PC-3 (cell line): ENCODE measurements at regions not wholly inside any gene's neighbourhood (a gene's known extent, or its start where the extent isn't known, plus 50 kb on each side); places are given as distances from the start of the nearest gene placed in this dataset.

Experiments used
- ATAC-seq: fragments of 200-7000 bp; cut with Tn5 transposase; 2 replicates; pipeline ENCODE4 v1.9.1; 2020; ENCODE audit warnings: mild to moderate bottlenecking, moderate library complexity
- BruUV-seq: library from RNA; stranded (reverse); fragments of 400-500 nt; replicated peaks from 2 replicates; lab custom pipeline; 2021; lab: Mats Ljungman, UMichigan
- CTCF ChIA-PET: fragments of 300-600 bp; sonication (Branson Sonifier 250); formaldehyde crosslinking; loops from one replicate; lab custom pipeline; 2022; ENCODE audit warnings: antibody characterized with exemption; lab: Charles Lee
- POLR2A ChIA-PET: fragments of 300-600 bp; sonication (Branson Sonifier 250); formaldehyde crosslinking; loops from one replicate; lab custom pipeline; 2022; ENCODE audit warnings: antibody characterized with exemption; ENCODE audit not compliant: unreplicated experiment; lab: Charles Lee
- DNase-seq: peaks from one replicate; pipeline ENCODE4 v3.0.0-alpha.2; 2015
- H2AFZ ChIP-seq: fragments of 300-600 bp; sonication (generic); 2 replicates; pipeline ENCODE4 v1.6.0; 2016; ENCODE audit warnings: antibody characterized with exemption, low read length
- H3F3A ChIP-seq: fragments of 300-600 bp; sonication (generic); one replicate; pipeline ENCODE4 v1.6.0; 2017; ENCODE audit warnings: antibody characterized with exemption, low read length, control low read depth, mild to moderate bottlenecking; ENCODE audit not compliant: unreplicated experiment
- H3K27ac ChIP-seq: fragments of 300-600 bp; sonication (generic); 2 replicates; pipeline ENCODE4 v1.5.1; 2016; ENCODE audit warnings: mild to moderate bottlenecking, low read length
- H3K27me3 ChIP-seq: fragments of 300-600 bp; sonication (generic); 2 replicates; pipeline ENCODE4 v1.6.1; 2016; ENCODE audit warnings: low read length, mixed read lengths
- H3K36me3 ChIP-seq: fragments of 300-600 bp; sonication (generic); 2 replicates; pipeline ENCODE4 v1.6.1; 2016; ENCODE audit warnings: low read depth, mixed run types, low read length, mixed read lengths
- H3K4me1 ChIP-seq: fragments of 300-600 bp; sonication (generic); 2 replicates; pipeline ENCODE4 v1.5.1; 2016; ENCODE audit warnings: low read length; ENCODE audit not compliant: insufficient read depth
- H3K4me2 ChIP-seq: fragments of 300-600 bp; sonication (generic); 2 replicates; pipeline ENCODE4 v1.6.0; 2016; ENCODE audit warnings: low read length
- H3K4me3 ChIP-seq: fragments of 300-600 bp; sonication (generic); 2 replicates; pipeline ENCODE4 v1.5.1; 2016; ENCODE audit warnings: mild to moderate bottlenecking, low read length, mixed read lengths
- H3K79me2 ChIP-seq: fragments of 300-600 bp; sonication (generic); 2 replicates; pipeline ENCODE4 v1.6.1; 2017; ENCODE audit warnings: low read length, mixed read lengths
- H3K9ac ChIP-seq: fragments of 300-600 bp; sonication (generic); 2 replicates; pipeline ENCODE4 v1.6.0; 2016; ENCODE audit warnings: mild to moderate bottlenecking, low read length
- H3K9me2 ChIP-seq: fragments of 300-600 bp; sonication (generic); replicated peaks from 2 replicates; pipeline ENCODE4 v1.6.1; 2016; ENCODE audit warnings: mixed run types, low read length, mixed read lengths
- H3K9me3 ChIP-seq: fragments of 300-600 bp; sonication (generic); 2 replicates; pipeline ENCODE4 v1.6.1; 2016; ENCODE audit warnings: low read length, mixed read lengths
- H4K20me1 ChIP-seq: fragments of 300-600 bp; sonication (generic); 2 replicates; pipeline ENCODE4 v1.6.1; 2016; ENCODE audit warnings: low read length, mixed read lengths
- EZH2 ChIP-seq: fragments of 300-600 bp; sonication (generic); IDR thresholded peaks from one replicate; pipeline ENCODE4 v1.6.1; 2017; ENCODE audit warnings: antibody characterized with exemption, mild to moderate bottlenecking, low read length; ENCODE audit not compliant: unreplicated experiment
- EZH2phosphoT487 ChIP-seq: fragments of 300-600 bp; sonication (generic); IDR thresholded peaks from 2 replicates; pipeline ENCODE4 v1.6.1; 2018; ENCODE audit warnings: mild to moderate bottlenecking, antibody characterized with exemption, low read length, borderline replicate concordance
- intact Hi-C: fragments of 100-400 bp; cut with micrococcal nuclease; formaldehyde crosslinking; loops from 2 replicates; pipeline ENCODE4 v1.9.0; 2023
- TF ChIP-seq, protein P1 (sequence below): fragments of 300-600 bp; sonication (generic); conservative IDR thresholded peaks from 2 replicates; pipeline ENCODE4 v1.5.1; 2017; ENCODE audit warnings: antibody characterized with exemption, low read depth, mild to moderate bottlenecking, low read length

DNA sequence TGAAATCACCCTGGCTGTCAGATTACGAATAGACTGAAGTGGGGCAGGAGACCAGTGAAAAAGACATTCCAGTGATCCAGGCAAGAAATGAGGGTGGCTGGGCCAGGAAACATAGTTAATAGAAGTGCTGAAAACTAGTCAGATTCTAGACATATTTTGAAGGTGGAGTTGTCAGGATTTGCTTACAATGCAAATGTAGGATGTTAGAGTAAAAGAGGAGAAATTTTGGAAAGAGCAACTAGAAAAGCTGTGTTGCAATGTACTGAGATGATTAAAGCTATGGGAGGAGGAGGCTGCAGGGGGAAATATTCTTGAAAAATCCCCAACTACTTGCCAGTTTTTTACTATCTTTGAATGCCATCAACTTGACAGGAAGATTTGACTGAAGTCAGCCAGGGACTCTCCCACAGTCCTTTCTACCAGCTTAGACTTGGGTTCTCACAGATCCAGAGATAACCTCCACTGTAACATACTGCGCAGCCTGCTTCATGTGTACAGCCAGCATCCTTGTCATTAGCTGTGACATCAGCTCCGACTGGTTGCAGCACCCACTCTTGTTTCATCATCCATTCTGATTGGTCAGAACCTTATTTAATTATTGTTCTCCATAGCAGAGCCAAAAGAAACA is 109.7 kb downstream of the TSEN15 start:
- no peak overlapping the region for H2AFZ ChIP-seq
- no peak for DNase-seq
- TF ChIP-seq, protein P1, sequence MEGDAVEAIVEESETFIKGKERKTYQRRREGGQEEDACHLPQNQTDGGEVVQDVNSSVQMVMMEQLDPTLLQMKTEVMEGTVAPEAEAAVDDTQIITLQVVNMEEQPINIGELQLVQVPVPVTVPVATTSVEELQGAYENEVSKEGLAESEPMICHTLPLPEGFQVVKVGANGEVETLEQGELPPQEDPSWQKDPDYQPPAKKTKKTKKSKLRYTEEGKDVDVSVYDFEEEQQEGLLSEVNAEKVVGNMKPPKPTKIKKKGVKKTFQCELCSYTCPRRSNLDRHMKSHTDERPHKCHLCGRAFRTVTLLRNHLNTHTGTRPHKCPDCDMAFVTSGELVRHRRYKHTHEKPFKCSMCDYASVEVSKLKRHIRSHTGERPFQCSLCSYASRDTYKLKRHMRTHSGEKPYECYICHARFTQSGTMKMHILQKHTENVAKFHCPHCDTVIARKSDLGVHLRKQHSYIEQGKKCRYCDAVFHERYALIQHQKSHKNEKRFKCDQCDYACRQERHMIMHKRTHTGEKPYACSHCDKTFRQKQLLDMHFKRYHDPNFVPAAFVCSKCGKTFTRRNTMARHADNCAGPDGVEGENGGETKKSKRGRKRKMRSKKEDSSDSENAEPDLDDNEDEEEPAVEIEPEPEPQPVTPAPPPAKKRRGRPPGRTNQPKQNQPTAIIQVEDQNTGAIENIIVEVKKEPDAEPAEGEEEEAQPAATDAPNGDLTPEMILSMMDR = no peak
- TF ChIP-seq EZH2phosphoT487 (no peak), EZH2 (no peak)
- intact Hi-C loops = no loop called here
- H3K4me3 ChIP-seq = no peak overlapping the region
- no TSS peak for BruUV-seq
- H3K9me2 ChIP-seq = no peaks in the 10 kb centered on the region
- no peak overlapping the region for H3K4me2 ChIP-seq
- no peak for ATAC-seq
- H3K27ac ChIP-seq = no peak overlapping the region
- ChIA-PET CTCF (no interaction called here), POLR2A (no interaction called here)
- H3F3A ChIP-seq = no peaks in the 10 kb centered on the region
- H4K20me1 ChIP-seq = no peaks in the 10 kb centered on the region
- no peaks in the 10 kb centered on the region for H3K36me3 ChIP-seq
- no peaks in the 10 kb centered on the region for H3K27me3 ChIP-seq
- H3K9ac ChIP-seq = no peak overlapping the region
- no peaks in the 10 kb centered on the region for H3K79me2 ChIP-seq
- H3K4me1 ChIP-seq = no peaks in the 10 kb centered on the region
- no peaks in the 10 kb centered on the region for H3K9me3 ChIP-seq

DNA sequence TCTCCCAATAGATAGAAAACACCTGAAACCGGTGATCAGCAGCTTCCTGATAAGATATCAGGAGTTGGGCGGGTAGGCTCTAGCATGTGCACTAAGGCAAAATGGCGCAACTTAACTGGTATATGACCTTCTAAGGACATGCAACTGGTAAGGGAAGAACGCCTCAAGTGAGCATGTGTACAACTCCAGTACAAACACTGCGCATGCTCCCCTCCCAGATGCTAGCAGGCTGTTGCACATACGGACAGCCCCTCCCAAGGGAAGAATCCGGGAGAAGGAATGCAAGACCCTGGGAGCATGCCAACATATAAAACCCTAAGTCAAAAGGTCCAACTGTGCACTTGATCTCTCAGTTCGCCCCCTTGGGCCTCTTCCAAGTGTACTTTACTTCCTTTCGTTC is 110.8 kb downstream of the TSEN15 start:
- intact Hi-C loops = no loop called here
- Histone ChIP-seq H3K27ac (no peak overlapping the region), H3K9me2 (no peaks in the 10 kb centered on the region), H3K9ac (no peak overlapping the region), H2AFZ (no peak overlapping the region), H3K4me1 (no peaks in the 10 kb centered on the region), H3K4me3 (no peak overlapping the region), H3K79me2 (no peaks in the 10 kb centered on the region), H3F3A (no peaks in the 10 kb centered on the region), H3K4me2 (no peak overlapping the region), H3K27me3 (no peaks in the 10 kb centered on the region), H3K36me3 (no peaks in the 10 kb centered on the region), H4K20me1 (no peaks in the 10 kb centered on the region), H3K9me3 (no peaks in the 10 kb centered on the region)
- ATAC-seq = no peak
- DNase-seq = no peak
- POLR2A ChIA-PET = no interaction called here
- TF ChIP-seq, protein P1 = no peak
- TF ChIP-seq EZH2 (no peak), EZH2phosphoT487 (no peak)
- BruUV-seq = no TSS peak
- CTCF ChIA-PET = no interaction called here

DNA sequence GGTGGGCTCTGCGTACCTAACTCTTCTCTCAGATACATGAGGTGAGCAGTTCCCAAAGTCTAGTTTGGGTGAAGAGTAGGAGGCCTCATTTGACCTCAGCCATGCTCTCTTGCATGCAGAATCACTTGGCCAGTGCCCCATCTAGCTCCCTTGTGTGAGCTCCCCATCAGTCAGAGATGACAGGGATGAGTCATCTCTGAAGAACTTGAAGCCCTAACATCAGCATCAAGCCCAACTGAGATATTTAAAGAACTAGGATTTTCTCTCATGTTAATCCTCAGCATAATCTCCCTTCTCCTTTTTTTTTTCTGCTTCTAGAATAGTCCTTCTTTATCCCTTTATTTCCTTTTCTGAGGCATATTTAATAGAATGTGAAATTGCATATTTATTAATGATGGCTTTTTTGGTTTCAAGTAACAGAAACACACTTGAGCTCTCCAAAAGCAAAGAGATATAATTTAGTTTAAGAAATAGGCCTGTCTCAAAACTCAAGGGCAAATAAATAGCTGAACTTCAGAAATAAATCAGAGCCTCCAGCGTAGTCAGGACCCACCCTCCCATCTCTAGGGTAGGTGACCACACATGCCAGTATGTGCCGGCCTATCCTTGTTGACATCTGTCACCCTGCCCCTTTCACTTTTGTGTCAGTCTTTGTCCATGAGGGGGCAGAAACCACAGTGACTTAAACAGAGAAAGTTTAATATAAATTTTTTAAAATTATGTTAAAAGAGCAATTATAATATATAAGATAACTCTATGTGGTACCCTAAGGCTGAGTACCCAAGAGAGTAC is 112.3 kb downstream of the TSEN15 start:
- Histone ChIP-seq H3K4me2 (no peak overlapping the region), H2AFZ (no peak overlapping the region), H3K4me1 (no peaks in the 10 kb centered on the region), H3K9me3 (no peaks in the 10 kb centered on the region), H3K9me2 (no peaks in the 10 kb centered on the region), H3K27me3 (no peaks in the 10 kb centered on the region), H4K20me1 (no peaks in the 10 kb centered on the region), H3K79me2 (no peaks in the 10 kb centered on the region), H3F3A (no peaks in the 10 kb centered on the region), H3K4me3 (no peak overlapping the region), H3K36me3 (no peaks in the 10 kb centered on the region), H3K27ac (no peak overlapping the region), H3K9ac (no peak overlapping the region)
- TF ChIP-seq EZH2 (no peak), EZH2phosphoT487 (no peak)
- TF ChIP-seq, protein P1 = no peak
- DNase-seq (peak; percentile 37), ATAC-seq (no peak; the same call in 1 of the 2 replicates)
- intact Hi-C loops = no loop called here
- ChIA-PET CTCF (no interaction called here), POLR2A (no interaction called here)
- BruUV-seq = no TSS peak
